DND-41 (cell line): ENCODE measurements at regions not wholly inside any gene's neighbourhood (a gene's known extent, or its start where the extent isn't known, plus 50 kb on each side); places are given as distances from the start of the nearest gene placed in this dataset.

Experiments
- CTCF ChIP-seq: IDR thresholded peaks from 2 replicates; pipeline ENCODE4 v1.5.1; 2012; ENCODE audit warnings: borderline replicate concordance, low read length, moderate library complexity, mild to moderate bottlenecking; ENCODE audit not compliant: poor library complexity, severe bottlenecking; ENCODE audit errors: extremely low read depth
- EZH2 ChIP-seq: IDR thresholded peaks from 3 replicates; pipeline ENCODE4 v1.6.1; 2012; ENCODE audit warnings: borderline replicate concordance, low read depth, mild to moderate bottlenecking, moderate library complexity, low read length, inconsistent platforms; ENCODE audit not compliant: severe bottlenecking

- TF ChIP-seq EZH2 (no peak), CTCF (no peak)
These were observed 426.3 kb upstream of the ZEB2 start for GRCh38 chr2:144946263-144946662.
